GM19452 (cell line): ENCODE measurements at regions not wholly inside any gene's neighbourhood (a gene's known extent, or its start where the extent isn't known, plus 50 kb on each side); places are given as distances from the start of the nearest gene placed in this dataset.

Source experiments
- ATAC-seq: cut with Tn5 transposase; IDR thresholded peaks from one replicate; pipeline ENCODE4 v1.9.1; 2021; ENCODE audit not compliant: unreplicated experiment

DNA sequence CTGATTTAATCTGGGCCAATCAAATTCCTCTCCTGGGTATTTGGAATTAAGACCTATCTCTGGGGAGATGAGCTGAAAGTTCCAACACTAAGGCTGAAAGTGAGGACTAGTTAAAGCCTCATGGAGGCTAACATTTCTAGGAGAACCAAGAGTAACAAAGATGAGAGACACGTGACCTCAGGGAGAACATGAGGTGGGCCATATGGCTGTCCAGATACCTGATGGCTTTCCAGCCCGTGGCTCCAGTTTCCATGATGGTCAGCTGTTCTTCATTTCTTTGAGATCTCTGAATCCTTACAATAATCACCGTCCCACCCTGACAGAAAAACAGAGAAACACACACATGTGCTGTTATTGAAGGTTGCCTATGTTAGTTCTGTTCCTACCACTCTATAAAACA is 66.1 kb downstream of the LEPR start:
- no peak for ATAC-seq

DNA sequence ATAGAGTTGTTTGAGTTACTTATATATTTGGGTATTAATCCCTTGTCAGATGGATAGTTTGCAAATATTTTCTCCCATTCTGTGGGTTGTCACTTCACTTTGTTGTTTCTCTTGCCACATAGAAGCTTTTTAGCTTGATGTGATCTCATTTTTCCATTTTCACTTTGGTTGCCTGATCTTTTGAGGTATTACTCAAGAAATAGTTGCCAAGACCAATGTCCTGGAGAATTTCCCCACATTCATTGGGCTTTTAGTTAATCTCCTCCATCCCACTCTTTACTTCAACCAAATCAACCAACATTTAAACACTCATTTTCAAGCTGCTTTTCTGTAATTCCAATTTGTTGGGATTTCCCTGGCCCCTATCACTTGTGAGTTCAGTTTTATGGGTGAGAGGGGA is 69.0 kb downstream of the LEPR start:
- no peak for ATAC-seq

DNA sequence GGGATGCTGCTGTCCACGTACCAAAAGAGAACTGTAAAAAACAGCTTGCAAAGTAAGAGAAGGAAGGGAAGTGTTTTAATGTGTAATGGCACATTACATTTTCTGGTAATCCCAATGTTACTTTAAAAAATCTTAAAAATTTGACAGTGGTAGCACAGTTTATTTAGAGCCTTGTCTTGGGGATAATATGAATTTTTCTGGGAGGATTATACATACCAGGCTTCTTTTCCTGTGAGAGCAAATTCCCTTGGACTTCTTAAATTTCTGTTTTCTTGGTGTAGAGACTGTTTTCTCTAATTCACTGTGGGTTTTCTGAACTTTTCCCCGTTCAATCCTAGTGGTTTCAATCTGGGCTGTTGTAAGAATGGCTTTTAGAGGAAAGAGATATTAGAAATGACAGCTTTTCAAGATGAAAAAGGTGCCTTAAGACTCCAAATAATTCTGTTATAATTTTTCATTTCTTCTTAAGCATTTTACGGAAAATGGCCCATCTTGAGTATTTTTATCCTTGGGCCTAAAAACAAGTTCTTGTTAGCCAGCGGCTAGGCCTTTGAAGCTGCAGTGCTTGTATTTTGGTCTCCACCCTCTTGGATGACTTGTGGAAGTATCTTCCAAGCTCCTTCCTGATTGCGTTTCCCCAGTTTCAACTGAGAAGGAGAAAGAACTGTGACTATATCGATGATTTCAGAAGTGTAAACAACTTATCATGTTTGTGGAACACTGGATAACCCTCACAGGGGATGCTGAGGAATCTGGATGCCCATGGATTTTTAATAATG is 70.0 kb downstream of the LEPR start:
- ATAC-seq: no peak

DNA sequence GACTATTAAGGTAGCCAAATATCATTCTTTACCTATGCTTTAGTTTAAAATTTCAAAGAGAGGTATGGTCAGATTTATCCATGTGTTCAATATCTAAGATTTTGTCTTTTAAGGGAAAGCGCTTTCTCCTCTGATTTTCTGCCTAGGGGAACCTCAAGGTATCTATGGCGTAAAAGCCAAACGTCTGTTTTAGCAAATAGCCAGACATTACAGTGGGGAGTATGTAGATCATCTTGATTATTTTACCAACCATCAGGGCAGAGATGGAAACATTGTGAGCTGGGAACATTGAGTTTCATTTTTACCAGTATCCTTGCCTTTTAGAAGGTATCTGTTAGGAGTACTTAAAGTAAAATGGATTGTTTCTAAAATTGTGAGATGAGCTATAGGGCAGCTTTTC is 71.0 kb downstream of the LEPR start:
- ATAC-seq: no peak

DNA sequence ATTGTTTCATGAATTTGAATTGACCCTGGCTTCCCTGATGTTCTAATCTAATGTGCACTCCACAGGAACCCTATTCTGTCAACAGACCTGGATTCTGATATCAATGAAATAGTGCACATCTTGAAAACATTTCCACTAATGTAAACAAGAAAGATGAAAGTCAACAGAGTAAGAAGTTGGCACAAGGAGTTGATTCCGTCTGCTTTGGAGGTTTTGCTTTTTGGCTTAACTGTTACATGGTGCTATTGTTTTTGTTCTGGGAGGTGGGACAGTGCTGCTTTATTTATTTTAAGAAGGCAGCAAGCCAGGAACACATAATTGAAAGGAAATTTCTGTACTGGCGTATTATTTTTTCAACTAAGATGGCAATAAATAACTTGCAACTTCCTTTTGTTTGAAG is 73.3 kb downstream of the LEPR start:
- ATAC-seq: no peak

DNA sequence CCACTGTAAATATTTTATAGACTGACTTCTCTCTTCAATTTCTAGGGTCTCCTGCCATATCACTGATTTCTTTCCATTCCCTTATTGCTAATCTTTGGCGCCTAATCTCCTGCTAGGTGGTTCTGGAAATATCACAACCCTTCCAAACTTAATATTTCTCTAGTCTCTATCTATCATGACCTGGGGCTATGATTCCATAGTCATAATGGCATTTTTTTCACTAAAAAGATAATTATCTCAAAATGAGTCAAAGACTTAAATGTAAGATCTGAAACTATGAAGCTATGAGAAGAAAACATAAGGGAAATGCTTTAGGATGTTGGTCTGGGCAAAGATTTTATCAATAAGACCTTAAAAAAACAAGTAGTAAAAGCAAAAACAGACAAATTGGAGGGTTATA is 74.2 kb downstream of the LEPR start:
- no peak for ATAC-seq

DNA sequence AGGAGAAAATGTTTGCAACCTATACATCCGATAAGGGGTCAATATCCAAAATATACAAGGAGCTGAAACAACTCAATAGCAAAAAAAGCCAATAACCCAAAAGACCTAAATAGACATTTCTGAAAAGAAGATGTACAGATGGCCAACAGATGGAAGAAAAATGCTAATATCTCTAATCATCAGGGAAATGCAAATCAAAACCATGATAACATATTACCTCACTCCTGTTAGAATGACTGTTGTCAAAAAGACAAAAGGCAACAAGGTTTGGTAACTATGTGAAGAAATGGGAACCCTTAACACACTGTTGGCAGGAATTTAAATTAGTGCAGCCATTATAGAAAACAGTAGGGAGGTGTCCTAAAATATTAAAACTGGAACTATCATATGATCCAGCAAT is 74.7 kb downstream of the LEPR start:
- no peak for ATAC-seq

DNA sequence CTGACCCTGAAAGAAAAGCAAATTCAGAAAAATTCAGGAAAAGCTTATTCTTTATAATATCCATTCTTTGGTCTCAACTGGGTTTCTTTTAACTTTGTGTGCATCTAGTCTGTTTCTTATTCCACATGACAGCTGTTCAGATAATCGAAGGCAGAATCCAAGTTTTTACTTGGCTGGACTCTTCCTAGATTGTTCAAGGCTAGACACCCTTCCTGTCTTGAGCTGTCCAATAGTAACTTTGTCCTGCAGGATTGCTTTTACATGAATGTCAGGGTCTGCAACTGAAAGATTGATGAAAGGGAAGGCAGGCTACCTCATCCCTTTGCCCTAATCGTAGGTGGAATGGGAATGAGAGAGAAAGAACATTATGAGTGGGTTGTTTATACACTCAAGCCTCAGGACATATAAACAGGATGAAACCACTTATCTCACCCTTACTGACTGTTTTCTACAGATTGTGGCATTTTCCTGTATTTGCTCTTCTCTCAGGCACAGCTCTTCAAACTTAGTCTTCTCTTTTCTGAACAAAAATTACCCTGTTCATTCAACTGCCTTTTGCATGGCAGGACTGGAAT is 76.9 kb downstream of the LEPR start:
- ATAC-seq: no peak

DNA sequence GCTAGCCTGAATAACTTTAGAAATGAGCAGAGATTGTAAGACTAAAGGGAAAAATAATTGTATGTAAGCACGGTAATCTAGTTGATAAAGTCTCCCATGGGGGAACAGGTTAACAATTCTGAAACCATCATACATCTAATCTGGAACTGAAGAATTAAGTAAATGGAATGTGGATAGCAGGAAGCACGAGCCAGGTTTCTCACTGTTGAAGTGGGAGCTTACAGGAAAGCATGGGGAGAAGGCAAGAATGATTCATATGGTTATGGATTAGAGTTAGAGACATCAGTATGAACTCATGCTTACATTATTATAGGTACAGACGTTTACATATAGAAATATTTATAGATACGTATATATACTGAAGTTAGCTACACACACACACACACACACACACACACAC is 83.0 kb downstream of the LEPR start:
- no peak for ATAC-seq

DNA sequence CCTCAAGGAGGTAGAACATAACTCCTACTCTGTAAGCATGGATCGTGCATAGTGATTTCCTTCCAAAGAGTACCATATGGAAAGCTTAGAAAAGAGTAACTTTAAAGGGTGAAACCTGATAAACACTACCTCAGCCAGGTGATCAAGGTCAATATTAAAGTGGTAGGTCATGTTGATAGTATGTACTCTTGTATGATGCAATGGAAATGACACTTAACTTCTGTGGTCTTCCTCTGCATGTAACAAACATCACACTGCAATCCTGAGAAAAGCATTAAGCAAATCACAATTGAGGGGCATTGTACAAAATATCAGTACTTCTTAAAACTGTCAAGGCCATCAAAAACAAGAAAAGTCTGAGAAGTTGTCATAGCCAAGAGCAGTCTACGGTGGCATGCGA is 83.8 kb downstream of the LEPR start:
- ATAC-seq: no peak

DNA sequence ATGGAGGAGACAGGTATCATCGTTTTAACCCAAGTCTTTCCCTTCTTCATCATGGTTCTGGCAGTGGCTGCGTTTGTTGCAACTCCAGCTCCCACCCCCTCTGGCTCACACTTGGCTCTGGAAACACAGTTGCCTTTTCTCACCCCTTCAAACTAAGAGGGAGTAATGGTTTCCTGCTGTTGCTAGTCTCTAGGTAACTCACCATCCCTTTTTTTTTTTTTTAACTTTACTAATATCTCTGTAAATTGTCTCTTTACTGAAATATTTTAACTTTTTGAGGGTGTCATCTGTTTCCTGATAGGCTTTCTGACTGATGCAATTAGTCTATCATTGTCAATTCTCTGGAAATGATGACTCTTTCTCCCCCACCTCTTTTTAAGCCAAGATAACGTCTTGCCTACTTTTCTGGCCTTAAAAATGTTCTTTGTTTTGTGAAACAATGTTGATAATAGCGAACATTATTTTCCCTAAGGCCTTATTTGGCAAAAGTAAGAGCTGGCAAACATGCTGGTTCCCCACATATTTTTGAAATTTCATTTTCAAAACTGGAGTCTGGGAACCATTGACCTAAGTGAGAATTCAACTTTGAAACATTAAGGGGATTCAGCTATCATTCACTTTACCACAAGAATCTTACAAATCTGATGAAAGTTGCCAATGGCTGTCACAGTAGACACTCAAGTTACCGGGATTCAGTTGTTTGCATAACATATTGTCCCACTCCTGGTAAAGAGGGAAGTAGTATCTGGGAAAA is 85.3 kb downstream of the LEPR start:
- ATAC-seq: no peak

DNA sequence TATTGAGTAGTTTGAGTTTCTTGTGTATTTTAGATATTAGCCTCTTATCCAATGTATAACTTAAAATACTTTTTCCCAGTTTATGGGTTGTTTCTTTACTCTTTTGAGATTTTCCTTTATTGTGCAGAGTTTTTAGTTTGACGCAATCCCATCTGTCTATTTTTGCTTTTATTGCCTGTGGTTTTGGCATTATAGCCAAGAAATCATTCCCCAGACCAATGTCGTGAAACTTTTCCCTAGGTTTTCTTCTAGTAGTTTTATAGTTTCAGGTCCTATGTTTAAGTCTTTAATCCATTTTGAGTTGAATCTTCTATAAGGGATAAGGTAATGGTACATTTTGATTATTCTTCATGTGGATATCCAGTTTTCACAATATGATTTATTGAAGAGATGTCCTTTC is 87.6 kb downstream of the LEPR start:
- no peak for ATAC-seq

DNA sequence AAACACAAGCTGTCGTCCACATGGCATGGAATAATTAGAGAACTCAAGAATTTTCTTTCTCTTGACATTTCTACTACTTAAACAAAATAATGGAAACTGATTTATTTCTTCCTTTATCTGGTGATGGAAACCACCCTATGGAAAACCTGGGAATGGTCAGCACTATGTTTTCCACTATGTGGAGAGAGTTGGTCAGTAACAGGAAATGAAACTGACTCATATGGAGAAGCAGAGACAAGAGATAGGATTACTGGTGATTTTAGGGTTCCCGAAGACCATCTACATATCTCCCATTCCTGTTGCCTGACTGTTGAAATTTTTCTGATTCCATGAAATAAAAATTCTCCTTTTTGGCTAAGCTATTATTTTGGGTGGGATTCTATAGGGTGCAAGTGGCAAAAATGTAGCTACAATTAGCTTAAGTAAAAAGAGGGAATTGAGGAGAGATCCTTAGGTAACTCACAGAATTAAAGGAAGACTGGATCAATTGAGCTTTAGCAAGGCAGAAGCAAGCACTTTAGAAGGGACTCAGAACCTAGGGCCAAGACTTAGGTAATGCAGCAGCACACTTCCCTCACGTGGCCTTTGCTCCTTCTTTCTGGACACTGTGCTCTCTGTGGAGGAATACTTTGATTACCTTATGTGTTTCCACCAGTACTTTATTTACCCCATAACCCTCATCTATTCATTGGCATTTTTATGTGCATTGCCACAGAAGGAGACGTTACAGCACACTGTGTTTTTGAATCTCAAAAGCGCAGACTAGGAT is 89.6 kb downstream of the LEPR start:
- ATAC-seq: no peak

DNA sequence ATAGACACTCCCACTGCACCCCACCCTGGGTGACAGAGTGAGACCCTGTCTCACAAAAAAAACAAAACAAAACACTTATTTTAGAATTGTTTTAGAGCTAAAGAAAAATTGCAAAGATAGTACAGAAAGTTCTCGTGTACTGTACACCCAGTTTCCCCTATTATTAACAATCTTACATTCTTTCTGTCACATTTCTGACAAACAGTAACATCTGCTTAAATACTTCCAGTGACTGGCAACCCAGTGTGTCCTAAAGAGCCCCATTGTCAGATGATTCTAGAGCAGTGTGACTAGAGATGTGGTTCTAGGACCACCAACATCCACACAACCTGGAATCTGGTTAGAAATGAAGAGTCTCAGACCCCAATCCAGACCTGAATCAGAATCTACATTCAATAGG is 90.5 kb downstream of the LEPR start:
- ATAC-seq: no peak

DNA sequence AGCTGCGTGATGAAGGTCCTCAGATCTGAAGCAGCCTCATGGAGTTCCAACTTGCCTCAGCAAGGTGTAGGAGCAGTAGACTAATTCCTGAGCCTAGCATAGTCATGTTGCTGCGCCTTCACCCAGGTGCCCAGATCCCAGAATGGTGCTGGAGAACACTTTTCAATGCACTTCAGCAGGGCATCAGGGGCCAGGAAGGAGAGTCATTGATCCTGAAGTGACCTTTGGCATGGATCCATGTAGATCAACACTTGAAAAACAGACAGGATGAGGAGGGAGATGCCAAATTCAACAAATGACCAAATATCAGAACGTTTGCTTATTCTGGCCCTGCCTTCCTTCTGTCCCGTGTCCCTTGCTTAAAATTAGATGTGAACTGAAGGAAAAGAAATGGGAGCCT is 91.9 kb downstream of the LEPR start:
- ATAC-seq: no peak

DNA sequence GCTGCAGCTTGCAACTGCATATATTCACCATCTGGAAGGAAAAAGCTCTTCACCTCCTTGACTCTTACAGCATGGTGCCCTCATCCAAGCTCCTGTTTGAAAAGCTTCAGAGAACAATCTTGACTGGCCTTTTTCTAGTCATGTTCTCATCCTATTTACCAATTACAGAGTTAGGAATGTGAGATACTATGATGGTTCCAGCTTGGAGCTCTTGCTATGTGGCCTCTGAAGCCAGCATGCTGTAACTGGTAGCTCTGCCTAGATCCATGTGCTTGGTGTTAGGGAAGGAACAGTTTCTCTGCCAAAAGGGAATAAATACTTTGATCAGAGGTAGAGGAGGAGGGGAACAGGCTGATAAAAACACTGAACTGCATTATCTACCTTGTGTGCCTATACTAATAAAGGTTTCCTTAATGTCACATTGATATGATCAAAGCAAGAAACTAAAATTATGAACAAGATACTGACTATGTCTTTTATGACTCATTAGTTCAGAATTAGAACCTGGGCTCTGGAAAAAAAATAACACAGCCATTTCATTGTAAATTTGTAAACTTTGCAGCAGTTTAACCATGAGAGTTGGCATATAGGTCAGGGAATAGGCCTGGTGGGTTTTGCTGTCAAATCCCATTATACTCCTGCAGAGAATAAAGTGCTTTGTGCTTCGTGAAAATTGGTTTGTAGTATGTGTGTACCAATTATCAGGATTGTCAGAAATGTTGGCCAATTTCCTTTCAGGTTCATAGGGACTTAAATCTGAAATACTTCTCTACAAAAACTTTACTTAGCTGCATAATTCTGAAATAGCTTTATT is 92.7 kb downstream of the LEPR start:
- ATAC-seq: no peak

DNA sequence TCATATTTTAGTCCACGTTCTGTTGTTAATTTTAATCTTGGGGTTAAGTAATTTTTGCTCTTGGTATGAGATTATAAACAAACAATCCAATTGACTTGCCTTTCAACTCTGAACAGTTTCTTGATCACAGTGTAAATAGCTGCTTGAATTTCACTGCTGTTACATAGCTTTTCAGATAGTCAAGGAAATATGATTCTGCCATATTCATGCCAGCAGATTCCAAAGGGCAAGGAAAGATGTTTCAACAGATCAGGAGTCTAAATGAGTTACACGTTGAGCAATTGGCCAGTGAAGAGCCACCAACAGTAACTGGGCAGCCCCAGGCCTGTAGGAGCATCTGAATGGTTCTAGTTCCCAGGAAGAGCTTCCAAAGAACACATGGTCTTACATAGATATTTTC is 93.6 kb downstream of the LEPR start:
- no peak for ATAC-seq

DNA sequence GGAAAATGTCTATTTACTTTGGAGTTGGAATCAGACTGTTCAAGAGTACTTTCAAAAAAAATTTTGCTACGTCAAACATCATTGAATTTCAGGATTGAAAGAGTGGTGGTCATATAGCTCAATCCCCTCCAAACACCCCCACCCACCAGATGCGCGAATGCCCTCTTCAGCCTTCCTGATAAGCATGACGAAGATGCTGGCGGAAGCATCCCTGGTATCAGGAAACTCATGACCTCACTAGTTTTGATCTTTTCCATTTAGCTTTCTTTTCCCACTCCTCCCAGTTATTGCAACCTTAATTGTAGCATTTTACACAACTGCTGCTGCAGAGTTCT is 104.4 kb downstream of the LEPR start:
- ATAC-seq: no peak

DNA sequence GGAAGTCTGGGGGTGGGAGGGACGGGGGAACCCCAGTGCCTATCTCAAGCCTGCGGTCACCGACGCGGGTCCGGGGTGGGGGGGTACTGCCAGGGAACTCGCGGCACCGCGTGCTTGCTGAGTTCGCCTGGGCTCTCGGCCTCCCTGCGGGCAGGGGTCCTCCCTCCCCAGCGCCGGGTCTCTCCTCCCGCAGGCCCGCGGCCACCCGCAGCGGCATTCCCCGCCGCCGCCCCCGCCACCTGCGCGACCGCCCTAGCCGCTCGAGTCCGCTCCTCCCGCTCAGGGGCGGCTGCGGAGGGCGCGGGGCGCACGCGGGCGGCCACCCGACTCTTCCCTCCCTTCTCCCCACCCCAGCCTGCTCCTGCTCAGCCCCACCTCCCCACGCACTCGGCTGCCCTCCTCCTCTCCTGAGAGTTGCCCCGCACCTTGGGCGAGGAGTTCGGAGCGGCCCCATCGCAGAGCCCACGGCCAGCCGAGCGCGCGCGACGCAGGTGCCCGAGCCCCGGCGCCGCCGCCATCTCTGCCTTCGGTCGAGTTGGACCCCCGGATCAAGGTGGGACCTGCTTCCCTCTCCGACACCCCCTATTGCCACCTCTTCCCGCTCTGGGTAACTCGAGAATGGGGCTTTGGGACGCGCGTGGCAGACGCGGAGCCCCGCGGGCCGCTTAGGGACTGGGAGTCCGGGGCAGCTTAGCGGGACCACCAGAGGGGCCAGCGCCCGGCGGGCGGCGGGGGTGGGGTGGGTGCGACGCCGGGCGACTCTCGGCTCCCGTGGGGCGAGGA is 105.0 kb downstream of the LEPR start:
- no peak for ATAC-seq

DNA sequence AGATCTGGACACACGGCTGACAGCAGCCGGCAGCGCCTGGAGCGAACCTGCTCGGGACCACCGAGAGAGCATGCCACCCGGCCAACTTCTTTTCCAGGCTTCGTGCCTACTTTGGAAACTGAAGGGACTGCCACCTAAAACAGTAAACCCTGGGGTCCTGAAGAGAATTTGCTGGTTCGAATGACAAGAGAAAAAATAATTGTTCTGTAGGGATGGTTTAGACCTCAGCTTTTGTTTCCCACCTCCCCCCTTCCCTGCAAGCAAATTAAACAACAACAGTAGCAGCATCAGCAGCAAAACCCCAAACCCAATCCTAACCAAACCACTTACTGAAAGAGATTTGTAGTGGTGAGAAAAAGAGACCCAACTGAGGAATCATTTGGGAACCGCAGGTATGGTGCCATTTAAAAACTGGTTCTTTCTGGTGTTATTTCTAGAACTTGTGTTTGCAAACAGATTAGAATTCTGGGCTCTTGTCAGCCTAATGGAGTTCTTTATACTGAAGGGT is 105.6 kb downstream of the LEPR start:
- no peak for ATAC-seq
